Left kidney (tissue), 1 donor: ENCODE measurements at regions not wholly inside any gene's neighbourhood (a gene's known extent, or its start where the extent isn't known, plus 50 kb on each side); places are given as distances from the start of the nearest gene placed in this dataset.
"Not testable (repeated sequence)": the region's sequence is repeated elsewhere in the genome, so short reads cannot be mapped to it uniquely, and the experiment has no call there.

Experiments used
- DNase-seq: peaks from one replicate; pipeline ENCODE4 v3.0.0-alpha.2; 2013

- DNase-seq = no peak
Measured at GRCh38 chr7:17396692-17397091, 98.2 kb downstream of the AHR start.

- DNase-seq = no peak
Measured at GRCh38 chr7:17401791-17402627, 103.6 kb downstream of the AHR start.

DNA sequence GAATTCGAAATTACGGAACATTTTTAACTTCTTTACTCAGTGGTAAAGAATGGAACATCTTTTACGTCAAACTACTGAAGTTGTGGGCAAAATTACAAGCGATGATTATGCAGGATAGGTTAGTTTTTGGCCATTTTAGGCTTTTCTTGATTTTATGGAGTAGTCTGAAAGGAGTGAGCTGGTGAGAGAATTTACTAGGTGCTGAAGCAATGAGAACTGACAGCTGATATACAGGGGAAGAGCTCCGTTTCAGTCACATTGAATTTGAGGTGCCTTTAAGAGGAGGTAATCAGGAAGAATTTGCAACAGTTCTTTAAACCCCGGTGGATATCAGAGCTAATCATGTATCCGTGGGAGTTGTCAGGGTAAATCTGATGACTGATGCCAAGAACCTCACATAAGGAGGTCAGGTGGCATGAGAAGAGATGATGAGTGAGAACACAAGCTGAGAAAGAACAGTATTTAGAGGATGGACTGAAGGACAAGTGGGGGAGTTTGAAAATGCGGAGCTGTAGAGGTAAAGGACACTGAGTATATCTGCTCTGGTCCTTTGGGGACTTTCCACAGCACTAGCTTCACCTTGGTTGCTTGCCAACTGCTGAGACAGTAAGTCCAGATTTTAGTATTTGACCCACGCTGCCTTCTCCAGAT lies 104.3 kb downstream of the AHR start:
- DNase-seq = no peak

DNA sequence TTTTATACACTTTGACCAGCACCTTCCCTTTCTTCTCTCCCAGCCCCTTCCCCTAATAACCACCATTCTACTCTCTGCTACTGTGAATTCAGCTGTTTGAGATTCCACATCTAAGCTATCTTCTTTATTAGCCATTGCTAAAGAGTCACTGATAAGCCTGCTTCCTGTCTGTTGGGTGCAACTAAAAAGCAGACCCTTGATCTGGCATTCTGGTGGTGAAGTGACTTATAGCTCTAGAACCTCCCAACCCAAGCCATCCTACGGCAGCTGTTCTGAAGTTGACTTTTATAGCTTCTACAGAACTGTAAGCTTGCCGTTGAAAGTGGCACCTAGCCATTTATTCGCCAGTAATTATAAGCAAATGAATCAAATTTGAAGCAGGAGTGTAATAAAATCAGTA lies 105.6 kb downstream of the AHR start:
- no peak for DNase-seq

GRCh38 chr7:17405786-17406185 lies 107.3 kb downstream of the AHR start:
- DNase-seq = no peak

DNA sequence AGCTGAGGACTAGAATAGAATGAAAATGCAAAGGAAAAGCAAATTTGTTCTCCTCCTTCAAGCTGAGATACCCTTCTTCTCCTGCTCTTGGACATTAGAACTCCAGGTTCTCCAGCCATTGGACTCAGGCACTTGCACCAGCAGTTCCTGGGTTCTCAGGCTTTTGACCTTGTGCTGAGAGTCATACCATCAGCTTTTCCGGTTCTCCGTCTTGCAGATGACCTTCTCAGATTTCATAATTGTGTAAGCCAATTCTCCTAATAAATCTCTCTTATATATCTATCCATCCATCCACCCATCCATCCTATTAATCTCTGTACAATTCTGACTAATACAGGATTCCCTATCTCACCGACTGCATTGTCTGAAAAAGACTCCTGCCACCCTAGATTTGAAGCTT lies 108.3 kb downstream of the AHR start:
- no peak for DNase-seq

DNA sequence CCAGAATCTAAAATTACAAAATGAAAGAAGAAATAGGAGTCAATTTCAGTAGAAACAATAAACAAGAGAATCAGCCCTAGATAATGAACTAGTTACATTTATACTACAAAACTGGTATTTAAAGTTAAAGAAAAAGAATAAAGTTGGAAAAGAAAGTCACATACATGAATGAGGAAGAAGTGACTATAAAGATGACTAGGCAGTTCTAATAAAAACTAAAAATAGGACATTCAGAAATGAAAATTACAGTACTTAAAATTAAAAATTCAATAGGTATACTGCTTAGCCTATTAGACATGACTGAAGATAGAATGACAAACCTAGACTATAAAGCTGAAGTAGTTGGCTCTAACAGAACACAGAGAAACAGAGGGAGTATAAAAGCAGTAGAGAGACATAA lies 108.8 kb downstream of the AHR start:
- DNase-seq = no peak

GRCh38 chr7:17408245-17408903 lies 109.9 kb downstream of the AHR start:
- DNase-seq = no peak

DNA sequence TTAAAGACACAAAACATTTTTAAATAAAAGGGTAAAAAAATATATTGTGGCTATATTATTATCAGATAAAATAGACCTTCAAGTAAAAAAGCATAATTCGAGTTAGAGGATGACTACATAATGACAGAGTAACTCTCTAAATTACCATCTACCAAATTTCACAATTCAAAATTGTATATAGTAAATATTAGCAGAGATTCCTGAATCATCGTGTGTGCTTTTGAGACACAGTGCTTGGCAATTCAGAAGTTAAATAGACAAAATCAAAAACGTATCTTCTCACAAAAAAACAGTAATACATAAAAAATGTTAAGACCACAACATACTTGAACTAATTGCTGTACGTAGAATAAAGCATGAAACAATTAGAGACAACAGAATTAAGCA lies 110.4 kb downstream of the AHR start:
- no peak for DNase-seq

GRCh38 chr7:17411922-17412321 lies 113.5 kb downstream of the AHR start:
- no peak for DNase-seq

DNA sequence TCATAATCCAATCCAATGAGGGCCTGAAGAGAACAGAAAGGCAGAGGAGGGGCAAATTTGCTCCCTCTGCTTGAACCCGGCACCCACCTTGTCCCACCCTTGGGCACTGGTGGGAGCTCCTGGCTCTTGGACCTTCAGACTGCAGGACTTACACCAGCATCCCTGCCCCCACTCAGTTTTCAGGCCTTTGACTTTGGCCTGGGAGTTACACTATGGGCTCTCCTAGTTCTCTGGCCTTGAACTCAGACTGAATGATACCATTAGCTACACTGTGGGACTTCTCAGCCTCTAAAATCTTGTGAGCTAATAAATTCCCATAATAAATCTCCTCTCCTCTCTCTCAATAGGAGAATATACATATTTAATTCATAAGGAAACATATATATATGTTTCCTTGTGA lies 114.4 kb downstream of the AHR start:
- no peak for DNase-seq

DNA sequence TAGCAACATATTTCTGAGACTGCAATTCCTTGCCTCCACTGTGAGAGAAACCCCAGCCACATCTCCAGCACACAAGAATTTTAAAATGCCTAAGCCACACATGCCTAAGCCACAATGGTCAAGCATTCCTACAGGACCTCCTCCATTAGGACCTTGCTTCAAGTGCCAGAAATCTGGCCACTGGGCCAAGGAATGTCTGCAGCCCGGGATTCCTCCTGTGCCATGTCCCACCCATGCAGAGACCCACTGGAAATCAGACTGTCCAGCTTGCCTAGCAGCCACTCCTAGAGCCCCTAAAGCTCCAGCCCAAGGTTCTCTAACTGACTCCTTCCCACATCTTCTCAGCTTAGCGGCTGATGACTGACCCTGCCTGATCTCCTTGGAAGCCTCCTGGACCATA lies 117.5 kb downstream of the AHR start:
- DNase-seq = no peak

DNA sequence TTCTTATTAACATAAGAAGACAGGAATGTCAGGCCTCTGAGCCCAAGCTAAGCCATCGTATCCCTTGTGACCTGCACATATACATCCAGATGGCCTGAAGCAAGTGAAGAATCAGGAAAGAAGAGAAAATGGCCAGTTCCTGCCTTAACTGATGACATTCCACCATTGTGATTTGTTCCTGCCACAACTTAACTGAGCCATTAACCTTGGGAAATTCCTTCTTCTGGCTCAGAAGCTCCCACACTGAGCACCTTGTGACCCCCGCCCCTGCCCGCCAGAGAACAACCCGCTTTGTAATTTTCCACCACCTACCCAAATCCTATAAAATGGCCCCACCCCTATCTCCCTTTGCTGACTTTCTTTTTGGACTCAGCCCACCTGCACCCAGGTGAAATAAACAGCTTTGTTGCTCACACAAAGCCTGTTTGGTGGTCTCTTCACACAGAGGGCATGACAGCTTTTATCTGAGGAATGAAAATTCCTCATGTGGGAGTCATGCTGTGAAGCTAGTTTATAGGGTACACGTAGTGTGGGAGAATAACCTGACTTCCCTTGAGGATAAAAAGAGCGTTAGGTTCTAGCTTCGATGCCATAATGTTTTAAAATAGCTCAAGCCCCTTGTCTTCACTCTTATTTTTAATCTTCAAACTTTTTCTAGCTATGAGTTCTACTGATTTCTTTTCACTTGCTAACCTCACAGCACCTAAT lies 122.0 kb downstream of the AHR start:
- DNase-seq = not testable (repeated sequence)

GRCh38 chr7:17421941-17422340 lies 123.5 kb downstream of the AHR start:
- DNase-seq = no peak

DNA sequence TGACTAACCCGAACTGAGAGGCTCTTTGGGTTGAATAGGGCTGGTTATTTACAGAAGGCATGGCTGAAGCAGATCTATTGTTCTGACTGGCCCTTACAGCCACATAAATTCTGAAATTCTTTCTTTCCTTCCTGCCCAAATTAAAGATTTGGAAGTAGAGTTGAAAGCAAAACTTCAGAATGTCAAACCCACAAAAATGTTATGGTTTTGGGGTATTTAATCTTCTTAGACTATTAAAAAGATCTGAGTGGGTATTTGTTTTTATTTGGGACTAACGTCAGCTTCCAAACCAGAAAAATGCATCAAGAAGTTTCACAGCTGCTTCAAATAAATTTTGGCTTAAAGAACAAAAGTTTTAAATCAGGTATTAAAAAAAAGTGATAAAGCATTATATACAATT lies 124.5 kb downstream of the AHR start:
- DNase-seq = no peak

DNA sequence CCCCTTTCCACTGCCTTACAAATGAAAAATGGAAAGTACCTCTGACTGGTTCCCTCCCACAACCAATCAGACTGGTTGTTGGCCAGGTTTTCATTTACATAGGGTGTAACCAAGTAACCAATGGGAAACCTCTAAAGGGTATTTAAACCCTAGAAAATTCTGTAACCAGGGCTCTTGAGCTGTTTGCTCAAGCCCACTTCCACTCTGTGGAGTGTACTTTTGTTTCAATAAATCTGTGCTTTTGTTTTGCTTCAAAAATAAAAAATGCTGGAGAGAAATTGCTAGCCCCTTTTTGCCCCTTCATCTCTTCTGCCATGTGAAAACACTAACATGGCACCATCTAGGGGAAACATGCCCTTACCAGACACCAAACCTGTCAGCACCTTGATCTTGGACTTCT lies 129.5 kb downstream of the AHR start:
- DNase-seq = no peak

GRCh38 chr7:17429579-17429978 lies 131.1 kb downstream of the AHR start:
- DNase-seq = no peak

DNA sequence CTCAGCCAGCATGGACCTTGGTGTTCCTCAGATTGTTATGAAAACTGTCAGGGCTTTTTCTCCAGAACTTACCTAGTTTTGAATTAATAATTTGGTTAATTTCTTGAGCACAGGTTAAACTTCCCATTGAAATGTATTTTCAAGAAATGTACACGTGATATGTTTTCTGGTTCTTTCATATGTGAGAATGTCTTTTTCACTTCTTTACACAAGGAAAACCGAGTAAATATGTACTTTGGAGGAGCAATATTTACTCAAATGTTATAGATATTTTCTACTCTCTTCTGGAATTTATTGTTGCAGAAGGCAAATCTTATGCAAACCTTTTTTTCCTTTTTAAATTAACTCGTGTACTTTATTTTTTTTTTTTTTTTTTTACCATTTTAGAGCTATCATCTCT lies 134.3 kb downstream of the AHR start:
- DNase-seq = no peak

DNA sequence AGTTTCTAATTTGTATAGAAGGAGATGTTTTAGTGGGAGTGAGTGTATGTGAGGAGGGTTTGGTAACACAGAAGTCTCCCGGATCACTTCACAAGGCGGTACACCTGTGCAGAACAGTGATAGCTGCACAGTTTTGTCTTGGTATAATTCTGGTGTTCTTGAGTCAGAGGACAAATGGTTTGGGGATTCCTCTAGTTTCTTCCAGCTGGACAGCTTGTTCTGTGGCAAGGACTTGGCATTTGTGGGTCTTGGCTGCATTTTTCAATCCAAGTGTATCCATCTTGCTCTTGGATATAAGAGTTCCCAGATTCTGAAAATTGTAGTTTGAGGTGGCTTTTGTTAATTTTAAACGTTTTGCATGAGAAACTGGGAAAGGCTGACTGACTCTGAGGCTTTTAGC lies 135.7 kb downstream of the AHR start:
- no peak for DNase-seq

DNA sequence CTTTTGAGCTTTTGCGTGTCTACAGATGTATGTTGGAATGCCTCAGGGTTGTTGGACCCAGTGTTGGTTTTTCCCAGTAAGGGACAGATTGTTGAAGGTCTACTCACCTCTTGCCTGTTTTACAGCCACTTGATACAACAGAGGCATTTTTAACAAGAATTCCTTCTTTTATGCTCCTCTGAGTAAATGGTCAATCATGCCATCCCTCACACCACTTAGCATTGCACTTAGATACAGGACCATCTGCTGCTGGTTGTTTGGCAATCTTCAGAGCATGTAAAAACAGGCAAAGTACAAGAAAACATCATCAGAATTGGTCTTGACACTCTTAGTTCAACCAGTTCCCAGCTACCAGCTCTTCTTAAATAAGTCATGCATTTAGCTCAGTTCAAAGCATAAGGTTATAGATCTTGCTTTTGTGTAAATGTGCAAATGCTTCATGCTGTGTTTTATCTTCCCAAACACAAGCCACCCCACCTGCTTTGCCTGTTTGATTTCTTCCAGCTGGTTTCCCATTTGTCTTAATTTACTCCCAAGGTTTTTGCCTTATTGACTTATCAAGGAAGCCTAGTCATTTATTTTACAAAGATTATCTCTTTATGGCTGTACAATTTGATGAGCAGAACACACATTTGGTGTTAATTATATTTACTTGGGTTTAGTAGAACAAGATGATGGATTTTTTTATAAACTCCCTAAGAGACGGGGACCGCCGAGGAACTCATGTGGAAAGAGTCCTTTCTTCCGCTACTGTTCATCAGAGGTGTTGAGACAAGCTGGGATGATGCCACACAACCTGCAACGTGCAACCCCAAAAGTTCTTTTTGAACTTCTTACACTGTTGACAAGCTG lies 136.6 kb downstream of the AHR start:
- DNase-seq = no peak

DNA sequence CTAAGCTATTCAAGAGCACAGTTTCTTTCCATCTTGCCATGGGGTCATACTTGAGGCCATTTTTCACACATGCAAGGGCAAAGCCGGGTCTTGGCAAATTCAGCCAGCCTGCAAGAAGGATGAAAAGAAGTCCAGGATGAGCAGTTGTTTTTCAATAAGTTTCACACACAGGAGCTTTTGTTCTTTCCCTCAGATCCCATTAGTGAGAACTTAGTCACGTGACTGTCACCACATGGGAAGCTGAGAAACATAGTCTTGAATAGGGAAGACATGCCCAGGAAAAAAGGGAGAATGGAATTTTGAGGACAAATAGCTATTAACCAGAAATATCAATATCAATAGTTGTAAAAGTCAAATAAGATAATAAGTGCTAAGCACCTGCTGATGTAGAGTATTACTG lies 137.7 kb downstream of the AHR start:
- DNase-seq = no peak

GRCh38 chr7:17437586-17437985 lies 139.1 kb downstream of the AHR start:
- no peak for DNase-seq
